22Rv1 (cell line): ENCODE measurements at regions not wholly inside any gene's neighbourhood (a gene's known extent, or its start where the extent isn't known, plus 50 kb on each side); places are given as distances from the start of the nearest gene placed in this dataset.

Source experiments
- ZFX ChIP-seq: fragments of 450-650 bp; IDR thresholded peaks from 2 replicates; pipeline ENCODE4 v1.6.1; 2017; ENCODE audit warnings: antibody characterized with exemption, borderline replicate concordance
- TF ChIP-seq, protein P1 (sequence below): fragments of 450-650 bp; IDR thresholded peaks from 2 replicates; pipeline ENCODE4 v1.5.1; 2017; ENCODE audit warnings: mild to moderate bottlenecking

- TF ChIP-seq, protein P1, sequence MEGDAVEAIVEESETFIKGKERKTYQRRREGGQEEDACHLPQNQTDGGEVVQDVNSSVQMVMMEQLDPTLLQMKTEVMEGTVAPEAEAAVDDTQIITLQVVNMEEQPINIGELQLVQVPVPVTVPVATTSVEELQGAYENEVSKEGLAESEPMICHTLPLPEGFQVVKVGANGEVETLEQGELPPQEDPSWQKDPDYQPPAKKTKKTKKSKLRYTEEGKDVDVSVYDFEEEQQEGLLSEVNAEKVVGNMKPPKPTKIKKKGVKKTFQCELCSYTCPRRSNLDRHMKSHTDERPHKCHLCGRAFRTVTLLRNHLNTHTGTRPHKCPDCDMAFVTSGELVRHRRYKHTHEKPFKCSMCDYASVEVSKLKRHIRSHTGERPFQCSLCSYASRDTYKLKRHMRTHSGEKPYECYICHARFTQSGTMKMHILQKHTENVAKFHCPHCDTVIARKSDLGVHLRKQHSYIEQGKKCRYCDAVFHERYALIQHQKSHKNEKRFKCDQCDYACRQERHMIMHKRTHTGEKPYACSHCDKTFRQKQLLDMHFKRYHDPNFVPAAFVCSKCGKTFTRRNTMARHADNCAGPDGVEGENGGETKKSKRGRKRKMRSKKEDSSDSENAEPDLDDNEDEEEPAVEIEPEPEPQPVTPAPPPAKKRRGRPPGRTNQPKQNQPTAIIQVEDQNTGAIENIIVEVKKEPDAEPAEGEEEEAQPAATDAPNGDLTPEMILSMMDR, result no peak
- TF ChIP-seq ZFX, result no peak
Observed at GRCh38 chr1:109845658-109846057, 65.0 kb upstream of the CSF1 start.
